ENCODE measurements at regions not wholly inside any gene's neighbourhood (a gene's known extent, or its start where the extent isn't known, plus 50 kb on each side); places are given as distances from the start of the nearest gene placed in this dataset.

GRCh38 chr16:73157861-73158260 is 109.9 kb upstream of the ZFHX3 start:
- DNase-seq, result no peak

GRCh38 chr16:73154063-73154870 is 106.3 kb upstream of the ZFHX3 start:
- TF ChIP-seq SMC3 (IDR thresholded peaks at IDR 0.05; ENCODE audit: low read depth, low read length), result no peak
- TF ChIP-seq ELF1 (IDR thresholded peaks at IDR 0.05), result no peak
- TF ChIP-seq MAX (IDR thresholded peaks at IDR 0.05; ENCODE audit: low read depth), result no peak
- no peak for TF ChIP-seq TCF12 (IDR thresholded peaks at IDR 0.05)
- no peak for TF ChIP-seq CHD2 (IDR thresholded peaks at IDR 0.05; ENCODE audit: low read length, partially characterized antibody)
- H3K9me3 ChIP-seq, result no peaks in the 10 kb centered on the region
- H3K4me1 ChIP-seq (ENCODE audit: control insufficient read depth in 1 of 2, insufficient read depth in 2 of 2, low read depth in 1 of 2, low read length in 1 of 2), result peaks cover 0 to 2% of the 10 kb centered on the region in 2 experiments; a peak in 1 of 4 replicates
- POLR2A ChIA-PET, result no interaction called here
- CTCF ChIA-PET, result interaction anchor here (0.8 to 1.4 kb wide), 3 partner anchors 10 to 322 kb away, joined by 3 to 4 read pairs (median 3); no protein-coding TSS in a partner anchor
- no peaks in the 10 kb centered on the region for H4K20me1 ChIP-seq (ENCODE audit: insufficient read depth)
- no peak overlapping the region for H3K9ac ChIP-seq
- no peak for DNase-seq
- no peak overlapping the region for H2AFZ ChIP-seq (ENCODE audit: low read depth)
- no peaks in the 10 kb centered on the region for H3K79me2 ChIP-seq (ENCODE audit: insufficient read depth)
- no peak overlapping the region for H3K4me3 ChIP-seq (ENCODE audit: low read depth in 2 of 2, low read length in 1 of 2)
- H3K27me3 ChIP-seq (ENCODE audit: insufficient read depth), result no peaks in the 10 kb centered on the region
- no peak overlapping the region for H3K4me2 ChIP-seq
- WGBS (ENCODE audit: low lambda C conversion rate), result 94% methylated on average over 10 of the region's 10 CpGs
- H3F3A ChIP-seq (replicated peaks; ENCODE audit: insufficient read depth), result no peaks in the 10 kb centered on the region
- no peak overlapping the region for H3K27ac ChIP-seq (ENCODE audit: low read depth in 2 of 2, low read length in 1 of 2)
- no peaks in the 10 kb centered on the region for H3K9me2 ChIP-seq
- no peaks in the 10 kb centered on the region for H3K36me3 ChIP-seq (replicated peaks in 1 of 2; ENCODE audit: control insufficient read depth in 1 of 2, insufficient read depth in 2 of 2, low read length in 1 of 2)

More at GRCh38 chr16:73157861-73158260, 109.9 kb upstream of the ZFHX3 start:
- Histone ChIP-seq H3K9me3 (no peaks in the 10 kb centered on the region), H3K79me2 (ENCODE audit: insufficient read depth) (no peaks in the 10 kb centered on the region), H2AFZ (ENCODE audit: low read depth) (no peak overlapping the region), H3K4me1 (ENCODE audit: control insufficient read depth in 1 of 2, insufficient read depth in 2 of 2, low read depth in 1 of 2, low read length in 1 of 2) (no peaks in the 10 kb centered on the region; a peak in 1 of 4 replicates), H3K27ac (ENCODE audit: low read depth in 2 of 2, low read length in 1 of 2) (no peak overlapping the region), H3K36me3 (replicated peaks in 1 of 2; ENCODE audit: control insufficient read depth in 1 of 2, insufficient read depth in 2 of 2, low read length in 1 of 2) (no peaks in the 10 kb centered on the region), H3K9ac (no peak overlapping the region), H3K4me3 (ENCODE audit: low read depth in 2 of 2, low read length in 1 of 2) (no peak overlapping the region), H3K27me3 (ENCODE audit: insufficient read depth) (no peaks in the 10 kb centered on the region), H3K4me2 (no peak overlapping the region), H4K20me1 (ENCODE audit: insufficient read depth) (no peaks in the 10 kb centered on the region), H3K9me2 (no peaks in the 10 kb centered on the region), H3F3A (replicated peaks; ENCODE audit: insufficient read depth) (no peaks in the 10 kb centered on the region)
- ChIA-PET POLR2A (no interaction called here), CTCF (no interaction called here)
- no peak for TF ChIP-seq NRF1 (IDR thresholded peaks at IDR 0.05; ENCODE audit: low read depth, low read length)
- TF ChIP-seq CTCF (IDR thresholded peaks at IDR 0.05), result no peak
- TF ChIP-seq POLR2AphosphoS5 (IDR thresholded peaks at IDR 0.05; ENCODE audit: low read depth, low read length), result no peak
- no peak for TF ChIP-seq YY1 (IDR thresholded peaks at IDR 0.05; ENCODE audit: low read depth)
- TF ChIP-seq MXI1 (IDR thresholded peaks at IDR 0.05; ENCODE audit: low read depth, low read length), result no peak
- no peak for TF ChIP-seq TEAD4 (IDR thresholded peaks at IDR 0.05; ENCODE audit: borderline replicate concordance, insufficient read depth)
- no peak for TF ChIP-seq FOSL2 (IDR thresholded peaks at IDR 0.05; ENCODE audit: borderline replicate concordance, low read depth)
- TF ChIP-seq EZH2phosphoT487 (IDR thresholded peaks at IDR 0.05; ENCODE audit: borderline replicate concordance, low read depth), result no peak
- TF ChIP-seq IRF3 (IDR thresholded peaks at IDR 0.05; ENCODE audit: low read depth, low read length), result no peak
- WGBS (ENCODE audit: low lambda C conversion rate), result 73% methylated on average over 3 of the region's 3 CpGs

Data from SK-N-SH (cell line).